HG02885 (cell line): ENCODE measurements at regions not wholly inside any gene's neighbourhood (a gene's known extent, or its start where the extent isn't known, plus 50 kb on each side); places are given as distances from the start of the nearest gene placed in this dataset.

ENCODE experiments used
- ATAC-seq: cut with Tn5 transposase; IDR thresholded peaks from one replicate; pipeline ENCODE4 v1.9.1; 2021; ENCODE audit warnings: mild to moderate bottlenecking; ENCODE audit not compliant: unreplicated experiment, poor library complexity

DNA sequence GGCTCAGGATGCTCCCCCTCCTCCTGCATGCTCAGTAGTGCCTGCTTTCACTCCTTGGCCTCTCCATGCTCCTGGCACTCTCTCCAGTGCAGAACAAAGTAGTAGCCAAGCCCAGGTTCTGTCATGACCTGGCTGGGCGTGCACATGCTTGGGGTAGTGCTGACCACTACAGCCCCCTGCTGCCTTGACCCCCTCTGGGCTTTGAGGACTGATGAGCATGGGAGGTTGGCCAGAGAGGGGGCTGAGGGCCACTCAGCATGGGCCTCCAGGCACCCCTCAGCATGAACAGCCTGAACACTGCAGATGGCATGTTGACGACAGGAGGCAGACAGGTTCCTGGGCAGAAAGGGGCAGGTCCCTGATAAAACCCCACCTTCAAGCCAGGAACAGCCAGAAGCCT is 935.7 kb upstream of the PRMT6 start:
- ATAC-seq = no peak

DNA sequence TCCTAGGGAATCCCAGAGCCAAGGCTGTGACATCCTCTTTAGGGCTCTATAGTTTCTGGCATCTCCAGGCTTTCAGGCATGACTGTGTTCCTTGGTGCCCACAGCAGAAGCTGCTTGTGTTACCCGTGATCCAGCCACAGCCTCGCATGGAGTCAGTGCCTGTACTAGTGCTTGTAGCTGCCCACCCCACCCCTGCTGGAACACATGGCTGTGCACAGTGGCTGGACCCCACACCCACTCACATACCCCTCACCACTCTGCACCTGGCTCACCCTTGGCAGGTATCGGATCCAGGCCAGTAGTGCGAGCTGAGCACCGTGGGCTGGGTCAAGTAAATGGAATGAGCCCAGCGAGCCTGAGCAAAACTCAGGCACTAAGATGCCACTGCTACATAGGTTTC is 934.7 kb upstream of the PRMT6 start:
- ATAC-seq = no peak

DNA sequence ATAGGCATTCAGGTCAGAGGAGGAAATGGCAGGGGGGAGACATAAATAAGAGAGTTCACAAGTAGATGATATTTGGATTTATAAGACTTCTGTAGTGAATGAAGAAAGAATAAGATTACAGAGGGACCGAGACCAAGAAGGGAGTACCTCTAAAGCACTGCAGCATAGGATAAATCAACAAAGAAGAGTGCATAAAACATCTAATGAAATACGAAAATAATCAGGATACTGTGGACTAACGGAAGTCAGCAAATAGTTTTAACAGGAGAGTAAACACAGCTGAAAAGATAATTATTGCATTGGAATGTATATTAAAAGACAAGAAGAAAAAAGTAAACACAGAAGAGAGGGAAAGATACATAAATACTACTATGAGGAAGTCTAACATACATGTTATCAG is 921.9 kb upstream of the PRMT6 start:
- ATAC-seq = no peak

DNA sequence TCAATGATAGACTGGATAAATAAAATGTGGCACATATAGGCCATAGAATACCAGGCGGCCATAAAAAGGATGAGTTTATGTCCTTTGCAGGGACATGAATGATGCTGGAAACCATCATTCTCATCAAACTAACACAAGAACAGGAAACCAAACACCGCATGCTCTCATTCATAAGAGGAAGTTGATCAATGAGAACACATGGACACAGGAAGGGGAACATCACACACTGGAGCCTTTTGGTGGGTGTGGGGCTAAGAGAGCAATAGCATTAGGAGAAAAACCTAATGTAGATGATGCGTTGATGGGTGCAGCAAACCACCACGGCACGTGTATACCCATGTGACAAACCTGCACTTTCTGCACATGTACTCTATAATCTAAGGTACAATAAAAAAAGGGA is 883.4 kb upstream of the PRMT6 start:
- ATAC-seq = no peak

DNA sequence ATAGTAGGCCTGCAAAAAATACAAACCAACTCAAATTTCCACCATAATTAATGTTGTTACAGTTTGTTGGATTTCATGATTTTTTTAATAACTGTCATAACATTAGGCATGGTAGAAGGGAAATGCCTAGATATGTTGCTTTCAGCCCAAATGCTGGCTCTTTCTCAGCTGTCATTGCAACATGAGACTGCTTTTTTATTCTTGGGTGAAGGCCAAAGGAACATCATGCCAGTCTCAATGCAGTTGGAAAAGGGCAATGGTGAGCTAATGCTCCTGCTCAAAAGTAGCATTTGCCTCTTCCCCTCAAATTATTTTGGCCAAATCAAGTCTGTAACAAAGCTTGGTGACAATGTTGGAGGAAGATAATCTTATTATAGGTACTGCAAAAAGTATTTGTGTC is 877.7 kb upstream of the PRMT6 start:
- ATAC-seq = no peak

DNA sequence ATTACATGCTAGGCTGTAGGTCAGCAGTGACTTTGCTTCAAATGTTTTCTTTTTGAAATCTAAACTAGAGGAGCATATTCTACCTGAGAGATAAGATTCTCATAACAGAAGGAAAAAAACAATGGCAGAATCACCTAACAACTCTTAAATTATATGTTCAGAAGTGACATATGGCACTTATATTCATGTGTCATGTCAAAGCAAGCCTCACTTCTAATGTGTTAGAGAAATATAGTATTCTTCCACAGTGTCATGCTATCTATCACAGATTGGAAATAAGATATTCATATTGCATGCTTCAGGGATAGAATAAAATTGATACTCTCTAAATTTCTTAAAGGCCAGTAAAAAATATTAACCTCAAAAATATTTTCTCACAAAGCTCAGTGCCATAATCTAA is 874.6 kb upstream of the PRMT6 start:
- no peak for ATAC-seq

DNA sequence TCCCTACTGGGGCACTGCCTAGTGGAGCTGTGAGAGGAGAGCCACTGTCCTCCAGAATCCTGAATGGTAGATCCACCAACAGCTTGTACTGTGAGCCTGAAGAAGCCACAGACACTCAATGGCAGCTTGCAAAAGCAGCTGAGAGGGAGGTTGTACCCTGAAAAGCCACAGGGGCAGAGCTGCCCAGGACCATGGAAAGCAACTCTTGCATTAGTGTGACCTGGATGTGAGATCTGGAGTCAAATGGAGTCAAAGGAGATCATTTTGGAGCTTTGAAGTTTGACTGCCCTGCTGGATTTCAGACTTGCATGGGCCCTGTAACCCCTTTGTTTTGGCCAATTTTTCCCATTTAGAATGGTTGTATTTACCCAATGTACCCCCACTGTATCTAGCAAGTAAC is 871.4 kb upstream of the PRMT6 start:
- ATAC-seq = no peak

DNA sequence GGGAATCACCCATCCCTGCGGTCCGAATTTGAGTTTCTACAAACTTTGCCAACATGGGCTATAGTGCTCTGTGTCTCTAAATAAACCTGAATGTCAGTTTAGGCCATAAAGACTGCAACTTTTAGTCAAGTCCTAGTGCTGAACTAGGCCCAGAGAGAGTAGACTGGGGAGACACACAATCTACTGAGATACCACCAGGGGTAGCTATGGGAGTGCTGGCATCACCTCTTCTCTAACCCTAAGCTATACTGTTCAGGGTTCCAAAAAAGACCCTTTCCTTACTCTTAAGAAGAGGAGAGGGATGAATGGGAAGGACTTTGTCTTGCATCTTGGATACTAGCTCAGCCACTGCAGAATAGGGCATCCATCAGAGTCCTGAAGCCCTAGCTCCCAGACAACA is 866.7 kb upstream of the PRMT6 start:
- ATAC-seq = no peak

DNA sequence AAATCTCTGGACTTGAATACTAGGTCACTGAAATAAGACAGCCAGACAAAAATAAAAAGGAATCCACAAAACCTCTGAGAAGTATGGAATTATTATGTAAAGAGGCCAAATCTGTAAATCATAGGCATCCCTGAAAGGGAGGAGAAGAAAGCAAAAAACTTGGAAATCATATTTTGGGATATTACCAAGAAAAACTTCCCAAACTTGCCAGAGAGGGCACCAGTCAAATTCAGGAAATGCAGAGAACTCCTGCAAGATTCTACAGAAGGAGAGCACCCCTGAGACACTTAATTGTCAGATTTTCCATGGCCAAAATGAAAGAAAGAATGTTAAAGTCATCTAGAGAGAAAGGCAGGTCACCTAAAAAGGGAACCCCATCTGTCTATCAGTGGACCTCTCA is 862.3 kb upstream of the PRMT6 start:
- ATAC-seq = no peak

DNA sequence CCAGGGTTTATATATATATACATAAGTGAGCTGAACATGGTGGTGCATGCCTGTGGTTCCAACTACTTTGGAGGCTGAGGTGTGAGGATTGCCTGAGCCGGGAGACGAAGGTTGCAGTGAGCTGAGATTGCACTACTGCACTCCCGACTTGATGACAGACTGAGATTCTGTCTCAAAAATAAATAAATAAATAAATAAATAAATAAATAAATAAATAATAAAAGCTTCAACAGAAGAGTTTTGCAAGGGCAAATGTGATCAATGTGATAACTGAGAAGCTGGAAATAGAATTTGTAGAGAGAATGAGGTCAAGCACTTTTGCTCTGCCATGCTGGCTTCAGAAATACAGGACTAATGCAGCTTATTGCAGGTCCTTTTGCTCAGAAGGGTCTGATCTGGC is 855.8 kb upstream of the PRMT6 start:
- ATAC-seq = no peak

DNA sequence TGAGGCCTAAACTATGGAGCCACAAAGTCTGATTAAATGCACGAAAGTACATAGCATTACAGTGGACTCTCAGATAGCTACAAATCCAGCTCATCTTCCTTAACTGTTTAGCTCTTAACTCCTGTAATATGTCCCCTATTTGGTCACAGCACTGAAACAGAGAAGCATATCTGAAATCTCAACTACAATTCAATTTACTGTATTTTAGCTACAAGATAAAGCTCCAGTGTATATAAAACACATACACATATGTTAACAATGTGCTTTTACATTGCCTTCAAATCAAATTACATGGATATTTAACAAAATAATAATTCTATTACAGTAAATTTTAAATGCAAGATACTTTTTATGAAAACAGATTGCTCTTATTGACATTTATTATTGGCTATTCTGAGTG is 849.3 kb upstream of the PRMT6 start:
- ATAC-seq = no peak

DNA sequence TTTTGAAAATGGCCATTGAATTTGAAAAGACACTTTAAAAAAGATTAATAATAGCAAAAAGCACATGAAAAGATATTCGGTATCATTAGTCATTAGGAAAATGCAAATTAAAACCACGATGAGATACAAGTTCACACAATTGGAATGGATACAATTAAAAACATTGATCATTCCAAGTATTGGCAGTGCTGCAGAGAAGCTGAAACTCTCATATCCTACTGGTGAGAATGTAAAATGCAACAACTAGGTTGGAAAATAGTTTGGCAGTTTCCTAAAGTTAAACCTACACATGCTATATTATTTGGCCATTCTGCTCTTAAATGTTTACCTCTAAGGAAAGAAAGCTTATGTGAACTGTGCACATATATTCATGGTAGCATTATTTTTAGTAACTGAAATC is 838.7 kb upstream of the PRMT6 start:
- no peak for ATAC-seq

DNA sequence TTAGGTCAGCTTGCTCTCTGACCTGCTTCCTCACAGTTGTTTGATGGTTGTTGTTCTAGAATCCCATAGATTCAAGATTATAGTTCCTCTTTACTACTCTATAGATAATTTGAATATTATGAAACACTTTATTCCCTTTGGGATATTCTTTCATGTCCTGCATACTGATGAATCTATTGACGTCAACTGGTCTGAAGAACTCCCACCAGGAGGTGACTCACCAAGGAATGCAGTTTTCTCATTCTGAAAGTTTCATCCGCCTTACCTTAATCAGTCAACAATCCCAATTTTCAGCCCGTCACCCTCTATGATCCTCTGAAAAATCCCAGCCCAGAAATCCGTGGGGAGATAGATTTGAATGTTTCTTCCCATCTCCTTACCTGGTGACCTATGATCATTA is 834.1 kb upstream of the PRMT6 start:
- ATAC-seq = no peak

DNA sequence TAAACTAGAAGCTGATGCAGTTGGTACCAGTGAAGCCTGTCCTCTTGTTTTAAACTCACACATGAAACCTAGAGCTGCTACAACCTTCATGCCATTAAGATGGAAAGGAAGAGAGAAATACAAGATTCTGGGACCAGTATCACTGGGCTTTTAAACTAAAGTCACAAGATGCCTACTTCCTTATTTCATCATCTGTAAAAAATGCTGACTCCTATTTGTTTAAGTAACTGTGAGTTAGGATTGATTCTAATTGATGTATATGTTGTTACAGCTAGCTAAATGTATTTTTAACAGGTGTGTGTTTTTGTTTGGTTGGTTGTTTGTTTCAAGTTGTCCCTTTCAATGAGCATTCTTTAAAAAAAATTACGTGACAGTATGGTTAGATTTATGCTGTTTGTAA is 833.3 kb upstream of the PRMT6 start:
- ATAC-seq = no peak

DNA sequence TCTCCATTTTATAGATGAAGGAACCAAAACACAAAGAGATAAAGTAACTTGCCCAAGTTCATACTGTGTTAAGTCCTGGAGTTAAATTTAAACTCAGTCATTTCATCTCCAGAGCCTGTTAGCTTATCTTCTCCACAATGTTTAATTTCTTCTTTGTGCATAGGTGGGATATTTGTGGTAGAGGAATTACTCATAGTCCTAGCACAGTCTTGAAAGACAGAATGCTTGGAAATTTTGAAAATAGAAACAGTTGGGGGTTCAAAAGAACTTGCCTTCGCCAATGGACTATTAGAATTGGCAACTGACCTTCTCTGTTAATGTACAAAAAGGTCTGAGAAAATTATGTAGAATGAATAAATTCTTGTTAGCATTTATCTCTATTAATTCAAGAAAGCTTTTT is 832.0 kb upstream of the PRMT6 start:
- ATAC-seq = no peak

DNA sequence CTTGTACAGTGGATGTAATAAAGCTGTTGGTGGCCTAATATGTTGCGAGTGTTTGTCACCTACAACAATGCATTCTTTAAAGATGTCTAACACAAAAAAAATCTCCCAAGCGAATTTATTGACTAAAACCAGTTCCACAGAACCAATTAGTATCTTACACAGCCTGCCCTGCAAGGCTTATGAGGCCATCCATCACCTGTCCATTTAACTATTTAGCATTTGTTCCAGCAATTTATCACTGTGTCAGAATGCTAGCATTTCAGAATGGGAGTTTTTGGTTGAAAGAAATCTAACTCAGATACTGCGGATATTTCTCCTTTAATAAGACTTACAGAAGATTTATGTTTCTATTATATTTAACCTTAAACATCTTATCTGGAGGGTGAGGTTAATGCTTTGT is 831.1 kb upstream of the PRMT6 start:
- ATAC-seq = no peak

DNA sequence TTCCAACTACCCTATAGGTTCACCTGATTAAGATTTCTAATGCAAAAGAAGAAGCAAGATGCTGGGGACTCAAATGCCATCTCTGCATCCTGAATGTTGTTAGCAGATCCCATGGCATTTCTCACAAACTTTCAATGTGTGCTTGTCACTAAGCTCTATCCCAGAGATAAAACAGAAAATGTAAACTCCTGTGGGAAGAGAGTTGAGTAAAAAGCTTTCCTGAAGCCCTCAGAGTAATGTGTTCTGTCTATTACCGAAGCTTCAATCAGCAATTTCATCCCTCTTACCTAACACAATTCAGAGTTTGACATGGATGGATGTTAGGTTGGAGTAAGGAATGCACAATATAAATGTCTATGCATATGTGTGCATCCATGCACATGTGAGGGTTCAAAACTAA is 829.9 kb upstream of the PRMT6 start:
- ATAC-seq = no peak

DNA sequence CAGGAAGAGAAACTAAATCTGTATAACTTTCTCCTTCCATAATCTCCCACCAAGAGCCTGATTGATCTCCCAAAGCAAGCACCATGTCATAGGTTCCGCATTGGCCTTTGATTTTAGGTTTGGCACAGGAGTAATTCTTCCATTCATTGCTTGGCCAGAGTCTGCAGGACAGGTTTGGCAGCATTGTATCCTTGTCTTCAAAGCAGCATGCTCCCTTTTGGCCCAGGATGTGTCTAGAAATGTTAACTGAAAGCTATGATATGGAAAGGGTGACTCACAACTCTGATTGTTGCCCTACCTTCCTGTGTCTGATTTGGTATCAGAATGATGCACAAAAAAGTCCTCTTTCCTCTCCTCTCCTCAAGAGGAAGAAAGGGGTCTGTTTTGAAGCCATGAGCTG is 824.3 kb upstream of the PRMT6 start:
- no peak for ATAC-seq

DNA sequence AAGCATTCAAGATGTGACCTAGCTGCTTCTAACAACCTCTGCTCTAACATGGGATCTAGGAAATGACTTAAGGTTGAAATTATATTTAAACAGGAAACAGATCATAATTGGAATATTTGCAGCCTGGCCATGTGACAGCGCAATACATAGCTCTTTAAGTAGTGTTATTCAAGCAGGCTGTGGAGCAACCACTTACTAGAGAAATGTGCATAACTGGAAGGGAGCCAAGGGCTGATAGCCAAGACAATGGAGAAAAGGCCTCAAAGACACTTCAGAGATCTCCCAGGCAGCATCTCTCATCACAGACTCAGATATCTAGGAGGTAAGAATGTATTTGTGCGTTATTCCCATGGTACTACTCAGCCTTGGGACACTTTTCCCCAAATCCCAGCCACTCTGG is 823.0 kb upstream of the PRMT6 start:
- no peak for ATAC-seq

DNA sequence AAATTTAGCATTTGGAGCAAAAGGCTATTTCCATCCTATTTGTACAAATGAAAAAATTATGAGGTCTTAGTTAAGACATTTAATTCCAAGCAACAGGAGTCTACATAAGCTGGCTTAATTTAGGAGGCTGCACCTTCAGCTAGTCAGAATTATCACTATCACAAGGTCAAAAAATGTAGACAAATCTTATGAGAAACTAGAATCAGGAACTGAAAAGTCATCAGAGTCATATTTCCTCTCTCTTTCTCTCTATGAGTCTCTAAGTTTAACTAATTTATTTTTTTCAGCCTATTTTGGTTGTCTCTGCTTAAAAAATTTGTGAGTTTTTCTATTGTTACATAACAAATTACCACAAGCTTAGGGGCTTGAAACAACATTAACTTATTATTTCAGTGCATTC is 807.1 kb upstream of the PRMT6 start:
- no peak for ATAC-seq

DNA sequence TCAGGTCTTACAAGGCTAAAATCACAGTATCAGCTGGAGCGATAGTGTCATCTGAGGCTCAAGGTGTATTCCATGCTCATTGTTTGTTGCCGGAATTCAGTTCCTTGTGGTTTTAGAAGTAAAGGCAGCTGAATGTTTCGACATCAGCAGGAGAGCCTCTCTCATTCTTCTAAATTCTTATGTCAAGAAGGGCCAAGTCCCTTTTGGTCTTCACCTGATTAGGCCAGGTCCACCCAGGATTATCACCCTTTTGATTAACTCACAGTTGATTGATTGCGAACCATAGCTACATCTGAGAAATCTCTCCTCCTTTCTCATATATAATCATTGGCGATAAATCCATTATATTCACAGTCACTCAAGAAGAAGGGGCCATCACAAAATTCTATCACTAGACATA is 806.7 kb upstream of the PRMT6 start:
- no peak for ATAC-seq

DNA sequence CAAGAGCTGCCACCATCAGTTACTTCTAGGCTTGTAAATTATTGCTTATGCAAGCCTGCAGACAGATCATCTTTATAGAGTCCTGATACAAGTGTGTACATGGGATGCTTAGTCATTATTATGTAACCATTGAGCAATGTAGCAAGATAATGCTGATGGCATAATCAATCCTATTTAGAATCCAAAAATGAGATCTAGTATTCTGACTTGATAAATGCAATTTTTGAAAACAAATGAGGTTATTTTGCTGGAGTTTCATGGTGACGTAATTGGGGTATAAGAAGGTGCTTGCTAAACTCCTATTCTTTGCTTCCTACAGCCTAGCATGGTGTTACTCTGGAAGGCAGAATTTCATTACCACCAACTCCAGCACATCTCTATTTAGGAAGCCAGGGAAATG is 801.7 kb upstream of the PRMT6 start:
- ATAC-seq = no peak

DNA sequence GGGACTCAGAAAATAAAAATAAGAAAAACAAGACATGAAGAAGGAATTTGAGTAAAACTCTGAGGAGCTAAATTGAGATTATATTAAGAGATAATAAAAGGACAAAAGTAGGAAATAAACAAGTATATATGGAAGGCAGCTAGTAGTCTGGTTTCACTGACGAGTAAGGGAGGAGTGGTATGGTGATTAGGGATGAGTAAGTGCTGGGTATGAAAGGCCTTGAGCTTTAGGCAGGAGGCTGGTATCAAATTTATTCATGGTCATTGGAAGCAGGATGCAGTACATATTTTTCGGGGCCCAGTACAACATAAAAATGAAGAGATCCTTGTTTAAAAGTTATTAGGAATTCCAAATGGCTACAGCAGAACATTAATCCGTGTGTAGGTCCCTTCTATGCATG is 789.7 kb upstream of the PRMT6 start:
- ATAC-seq = no peak

DNA sequence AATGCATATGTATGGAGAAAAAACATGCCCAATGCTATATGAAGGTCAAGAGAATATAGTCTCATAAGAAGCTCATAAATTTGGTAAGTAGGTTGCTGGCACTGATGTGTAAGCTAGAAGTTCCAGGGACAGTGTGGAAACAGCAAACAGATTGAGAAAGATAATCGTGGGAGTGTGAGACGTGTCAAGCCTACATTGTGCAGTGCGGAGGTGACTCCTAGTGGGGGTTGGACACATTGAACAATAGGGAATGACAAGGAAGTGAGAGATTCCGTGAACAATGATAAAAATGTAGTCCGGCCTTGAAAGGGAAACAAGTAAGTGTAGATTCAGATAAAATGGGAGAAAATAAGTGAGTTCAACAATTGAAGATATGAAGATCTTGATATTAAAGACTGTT is 788.4 kb upstream of the PRMT6 start:
- peak; percentile 40 for ATAC-seq
